Gastrocnemius medialis (tissue), 4 donors: ENCODE measurements at regions not wholly inside any gene's neighbourhood (a gene's known extent, or its start where the extent isn't known, plus 50 kb on each side); places are given as distances from the start of the nearest gene placed in this dataset.

Source experiments
- CTCF ChIP-seq, 5 experiments: fragments of 450-650 bp in 3 of 5; fragments of 200-600 bp in 2 of 5; sonication (generic) in 2 of 5; IDR thresholded peaks in 4 of 5; conservative IDR thresholded peaks in 1 of 5; 1 replicate in 4 of 5; 2 replicates in 1 of 5; pipeline ENCODE4 v1.5.1; 2016 to 2019; ENCODE audit warnings: antibody characterized with exemption in 5 of 5, mild to moderate bottlenecking in 3 of 5, moderate library complexity in 3 of 5
- POLR2A ChIP-seq, 2 donors: fragments of 450-650 bp; IDR thresholded peaks; one replicate each; pipeline ENCODE4 v1.6.1; 2017; ENCODE audit warnings: antibody characterized with exemption in 2 of 2, mild to moderate bottlenecking in 2 of 2, moderate library complexity in 2 of 2

DNA sequence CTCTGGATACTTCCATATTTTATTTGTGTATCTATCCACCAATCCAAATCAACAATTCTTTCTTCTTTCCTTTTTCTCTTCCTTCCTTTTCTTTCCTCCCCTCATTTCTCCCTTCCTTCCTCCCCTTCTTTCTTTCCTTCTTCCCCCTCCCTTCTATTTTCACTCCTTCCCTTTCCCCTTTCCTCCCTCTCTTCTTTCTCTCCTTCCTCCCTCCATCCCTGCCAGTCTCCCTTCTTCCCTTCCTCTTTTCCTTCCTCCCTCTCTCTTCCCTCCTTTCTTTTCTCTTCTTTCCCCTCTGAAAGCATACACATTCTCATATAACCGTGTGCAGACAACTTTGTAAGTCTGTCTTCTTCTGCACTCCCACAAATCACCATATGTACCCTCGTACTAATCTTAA is 382.3 kb upstream of the MAF start:
- TF ChIP-seq CTCF (IDR thresholded peaks at IDR 0.05 in 4 of 5, conservative IDR thresholded peaks at IDR 0.05 in 1 of 5): no peak
- TF ChIP-seq POLR2A (IDR thresholded peaks at IDR 0.05): no peak
